Gastroesophageal sphincter (tissue), 4 donors: ENCODE measurements at regions not wholly inside any gene's neighbourhood (a gene's known extent, or its start where the extent isn't known, plus 50 kb on each side); places are given as distances from the start of the nearest gene placed in this dataset.

Experiments used
- ATAC-seq: fragments of 150-250 bp; one replicate; pipeline ENCODE4 v1.9.1; 2016; ENCODE audit warnings: mild to moderate bottlenecking, moderate library complexity
- H3K27ac ChIP-seq, 4 donors: fragments of 200-600 bp; sonication (generic) in 3 of 4; 1 replicate in 3 of 4; 2 replicates in 1 of 4; pipeline ENCODE4 v1.5.1; 2016 to 2019
- H3K27me3 ChIP-seq: fragments of 200-600 bp; sonication (generic); one replicate; pipeline ENCODE4 v1.5.1; 2019
- H3K36me3 ChIP-seq, 2 donors: fragments of 200-600 bp; sonication (generic); one replicate each; pipeline ENCODE4 v1.5.1; 2019; ENCODE audit warnings: control low read depth in 1 of 2
- H3K4me1 ChIP-seq, 3 donors: fragments of 200-600 bp; sonication (generic); 1 replicate in 2 of 3; 2 replicates in 1 of 3; pipeline ENCODE4 v1.5.1; 2016 to 2019; ENCODE audit warnings: control low read depth in 2 of 3
- H3K4me3 ChIP-seq, 2 donors: fragments of 200-600 bp; sonication (generic); one replicate each; pipeline ENCODE4 v1.5.1; 2019; ENCODE audit warnings: mild to moderate bottlenecking in 1 of 2, moderate library complexity in 1 of 2
- H3K9me3 ChIP-seq, 3 donors: fragments of 200-600 bp; sonication (generic); one replicate each; pipeline ENCODE4 v1.5.1; 2017 to 2019; ENCODE audit warnings: control low read depth in 2 of 3
- CTCF ChIP-seq, 4 experiments: fragments of 200-600 bp in 2 of 4; fragments of 450-650 bp in 2 of 4; sonication (generic) in 1 of 4; IDR thresholded peaks; one replicate each; pipeline ENCODE4 v1.5.1; 2017 to 2019; ENCODE audit warnings: antibody characterized with exemption in 4 of 4, mild to moderate bottlenecking in 2 of 4, moderate library complexity in 2 of 4
- EP300 ChIP-seq: sonication (generic); formaldehyde crosslinking; IDR thresholded peaks from one replicate; pipeline ENCODE4 v1.6.1; 2017; ENCODE audit warnings: antibody characterized with exemption, mild to moderate bottlenecking
- POLR2A ChIP-seq, 2 donors: fragments of 450-650 bp; IDR thresholded peaks; one replicate each; pipeline ENCODE4 v1.6.1; 2017; ENCODE audit warnings: antibody characterized with exemption in 2 of 2, mild to moderate bottlenecking in 2 of 2, moderate library complexity in 1 of 2
- POLR2AphosphoS5 ChIP-seq: sonication (generic); formaldehyde crosslinking; IDR thresholded peaks from one replicate; pipeline ENCODE4 v1.6.1; 2017; ENCODE audit warnings: antibody characterized with exemption
- WGBS, 2 donors: methylation state at CpG; one replicate each; pipeline ENCODE4 v1.1.5; 2018; ENCODE audit warnings: low coverage in 1 of 2; 5-methylcytosine and 5-hydroxymethylcytosine counted together

GRCh38 chr5:112013660-112014059 lies 256.7 kb upstream of the NREP start:
- Histone ChIP-seq H3K4me1 (peaks cover 3 to 26% (median 3%) of the 10 kb centered on the region in 3 donors), H3K4me3 (no peak overlapping the region), H3K9me3 (no peaks in the 10 kb centered on the region), H3K36me3 (no peaks in the 10 kb centered on the region), H3K27ac (no peak overlapping the region), H3K27me3 (no peaks in the 10 kb centered on the region)
- no peak for ATAC-seq
- TF ChIP-seq POLR2A (IDR thresholded peaks at IDR 0.05) (no peak), EP300 (no peak), CTCF (IDR thresholded peaks at IDR 0.05) (no peak), POLR2AphosphoS5 (no peak)

GRCh38 chr5:112012104-112012503 lies 255.1 kb upstream of the NREP start:
- H3K4me1 ChIP-seq = peaks cover 3 to 26% (median 3%) of the 10 kb centered on the region in 3 donors
- no peak overlapping the region for H3K4me3 ChIP-seq
- ATAC-seq = no peak
- H3K27me3 ChIP-seq = no peaks in the 10 kb centered on the region
- H3K27ac ChIP-seq = peak overlapping the region in 2 of 4 donors; percentile 11 to 15
- 0 to 13% methylated on average over 1 of the region's 1 CpG for WGBS, 2 donors
- H3K9me3 ChIP-seq = no peaks in the 10 kb centered on the region
- H3K36me3 ChIP-seq = no peaks in the 10 kb centered on the region
- TF ChIP-seq POLR2A (IDR thresholded peaks at IDR 0.05) (no peak), EP300 (no peak), CTCF (IDR thresholded peaks at IDR 0.05) (no peak), POLR2AphosphoS5 (no peak)

GRCh38 chr5:112010475-112010874 lies 253.5 kb upstream of the NREP start:
- no peak overlapping the region for H3K4me3 ChIP-seq
- no peak for ATAC-seq
- no peaks in the 10 kb centered on the region for H3K36me3 ChIP-seq
- peaks cover 3 to 30% (median 6%) of the 10 kb centered on the region in 3 donors for H3K4me1 ChIP-seq
- WGBS, 2 donors = 86 to 95% methylated on average over 3 of the region's 3 CpGs
- H3K27me3 ChIP-seq = no peaks in the 10 kb centered on the region
- H3K9me3 ChIP-seq = no peaks in the 10 kb centered on the region
- TF ChIP-seq EP300 (no peak), CTCF (IDR thresholded peaks at IDR 0.05) (no peak)
- no peak overlapping the region for H3K27ac ChIP-seq

GRCh38 chr5:112006721-112007120 lies 249.7 kb upstream of the NREP start:
- ATAC-seq = no peak
- Histone ChIP-seq H3K36me3 (no peaks in the 10 kb centered on the region), H3K4me3 (no peak overlapping the region), H3K27ac (no peak overlapping the region), H3K27me3 (no peaks in the 10 kb centered on the region), H3K9me3 (no peaks in the 10 kb centered on the region), H3K4me1 (peaks cover 1 to 13% (median 4%) of the 10 kb centered on the region in 3 donors)
- no peak for TF ChIP-seq POLR2A (IDR thresholded peaks at IDR 0.05)

GRCh38 chr5:112005623-112005930 lies 248.6 kb upstream of the NREP start:
- Histone ChIP-seq H3K4me3 (no peak overlapping the region), H3K9me3 (no peaks in the 10 kb centered on the region), H3K27ac (no peak overlapping the region), H3K36me3 (no peaks in the 10 kb centered on the region), H3K27me3 (no peaks in the 10 kb centered on the region), H3K4me1 (peaks cover 0 to 6% (median 4%) of the 10 kb centered on the region in 3 donors)
- ATAC-seq = no peak
- TF ChIP-seq POLR2A (IDR thresholded peaks at IDR 0.05) = no peak

- TF ChIP-seq POLR2A (IDR thresholded peaks at IDR 0.05) (no peak), EP300 (no peak), POLR2AphosphoS5 (no peak), CTCF (IDR thresholded peaks at IDR 0.05) (no peak)
- H3K4me3 ChIP-seq = no peak overlapping the region
- WGBS, 2 donors = 74 to 80% methylated on average over 2 of the region's 2 CpGs
- no peak overlapping the region for H3K27ac ChIP-seq
- no peak for ATAC-seq
- H3K4me1 ChIP-seq = peaks cover 0 to 6% (median 4%) of the 10 kb centered on the region in 3 donors
- no peaks in the 10 kb centered on the region for H3K9me3 ChIP-seq
- H3K36me3 ChIP-seq = no peaks in the 10 kb centered on the region
- H3K27me3 ChIP-seq = no peaks in the 10 kb centered on the region
These were observed 248.1 kb upstream of the NREP start for GRCh38 chr5:112004867-112005622.
